IMR-90 (cell line): ENCODE measurements at regions not wholly inside any gene's neighbourhood (a gene's known extent, or its start where the extent isn't known, plus 50 kb on each side); places are given as distances from the start of the nearest gene placed in this dataset.

ENCODE experiments used
- ATAC-seq: fragments of 200-7000 bp; cut with Tn5 transposase; 2 replicates; pipeline ENCODE4 v1.9.1; 2020; ENCODE audit warnings: low read depth, mild to moderate bottlenecking, moderate library complexity
- BruUV-seq: library from RNA; stranded (reverse); fragments of 400-500 nt; replicated peaks from 2 replicates; lab custom pipeline; 2021; lab: Mats Ljungman, UMichigan
- CTCF ChIA-PET: fragments of 300-600 bp; formaldehyde crosslinking; extraction: SDS; loops from one replicate; lab custom pipeline; 2021; ENCODE audit warnings: antibody characterized with exemption; lab: Yijun Ruan, JAX
- POLR2A ChIA-PET: fragments of 300-600 bp; sonication (Branson Sonifier 250); formaldehyde crosslinking; loops from one replicate; lab custom pipeline; 2022; ENCODE audit warnings: antibody characterized with exemption; ENCODE audit not compliant: unreplicated experiment; lab: Charles Lee
- DNase-seq: peaks from one replicate; pipeline ENCODE4 v3.0.0; 2013
- H2AFZ ChIP-seq: replicated peaks from 2 replicates; pipeline ENCODE3; 2013; ENCODE audit warnings: low read length, mild to moderate bottlenecking; ENCODE audit not compliant: poor library complexity
- H2AK5ac ChIP-seq: 2 replicates; pipeline ENCODE4 v1.6.1; 2013; ENCODE audit warnings: low read depth, low read length, inconsistent platforms
- H2AK9ac ChIP-seq: replicated peaks from 2 replicates; pipeline ENCODE3; 2013; ENCODE audit warnings: mild to moderate bottlenecking, low read depth, low read length, moderate library complexity; ENCODE audit not compliant: poor library complexity
- H2BK120ac ChIP-seq: 2 replicates; pipeline ENCODE4 v1.6.1; 2013; ENCODE audit warnings: low read depth, low read length, inconsistent platforms
- H2BK15ac ChIP-seq: 3 replicates; pipeline ENCODE4 v1.6.1; 2013; ENCODE audit warnings: low read depth, low read length, inconsistent platforms
- H2BK20ac ChIP-seq: 2 replicates; pipeline ENCODE4 v1.6.1; 2013; ENCODE audit warnings: low read depth, mild to moderate bottlenecking, inconsistent platforms, low read length, moderate library complexity
- H2BK5ac ChIP-seq: 2 replicates; pipeline ENCODE4 v1.6.1; 2013; ENCODE audit warnings: mild to moderate bottlenecking, low read depth, low read length, inconsistent platforms; ENCODE audit not compliant: poor library complexity, severe bottlenecking
- H3K14ac ChIP-seq: replicated peaks from 2 replicates; pipeline ENCODE4 v1.6.1; 2013; ENCODE audit warnings: low read depth, low read length, inconsistent platforms
- H3K18ac ChIP-seq: 2 replicates; pipeline ENCODE4 v1.6.1; 2013; ENCODE audit warnings: low read depth, low read length, control low read depth
- H3K23ac ChIP-seq: 2 replicates; pipeline ENCODE4 v1.6.1; 2013; ENCODE audit warnings: low read depth, low read length, inconsistent platforms
- H3K27ac ChIP-seq: 2 replicates; pipeline ENCODE4 v1.5.1; 2013; ENCODE audit warnings: mild to moderate bottlenecking, control low read depth, low read length; ENCODE audit not compliant: insufficient read depth
- H3K27me3 ChIP-seq: 2 replicates; pipeline ENCODE4 v1.6.1; 2013; ENCODE audit warnings: low read length; ENCODE audit not compliant: control insufficient read depth, insufficient read depth
- H3K36me3 ChIP-seq: 2 replicates; pipeline ENCODE4 v1.6.1; 2013; ENCODE audit warnings: low read length, mixed read lengths; ENCODE audit not compliant: control insufficient read depth, insufficient read depth
- H3K4ac ChIP-seq: 2 replicates; pipeline ENCODE4 v1.6.1; 2013; ENCODE audit warnings: low read depth, low read length, inconsistent platforms
- H3K4me1 ChIP-seq: 2 replicates; pipeline ENCODE4 v1.6.1; 2013; ENCODE audit warnings: low read length, mixed read lengths; ENCODE audit not compliant: control insufficient read depth, insufficient read depth
- H3K4me2 ChIP-seq: 2 replicates; pipeline ENCODE4 v1.6.1; 2013; ENCODE audit warnings: low read depth, mild to moderate bottlenecking, control low read depth, low read length, moderate library complexity
- H3K4me3 ChIP-seq: 2 replicates; pipeline ENCODE4 v1.5.1; 2013; ENCODE audit warnings: low read depth, mild to moderate bottlenecking, control low read depth, low read length, moderate library complexity; ENCODE audit not compliant: insufficient read depth
- H3K56ac ChIP-seq: 2 replicates; pipeline ENCODE4 v1.6.1; 2013; ENCODE audit warnings: low read length, inconsistent platforms; ENCODE audit not compliant: insufficient read depth; ENCODE audit errors: extremely low read depth
- H3K79me1 ChIP-seq, 2 experiments: 2 replicates each; pipeline ENCODE4 v1.6.1; 2013; ENCODE audit warnings: low read length in 2 of 2, inconsistent platforms in 1 of 2, low read depth in 1 of 2
- H3K9ac ChIP-seq: 2 replicates; pipeline ENCODE4 v1.6.1; 2013; ENCODE audit warnings: low read depth, low read length, control low read depth
- H3K9me1 ChIP-seq: 2 replicates; pipeline ENCODE4 v1.6.1; 2013; ENCODE audit warnings: low read length, inconsistent platforms; ENCODE audit not compliant: insufficient read depth
- H3K9me3 ChIP-seq: 2 replicates; pipeline ENCODE4 v1.6.1; 2013; ENCODE audit warnings: low read length; ENCODE audit not compliant: control insufficient read depth, insufficient read depth
- H4K20me1 ChIP-seq: 2 replicates; pipeline ENCODE4 v1.6.1; 2013; ENCODE audit warnings: low read length, inconsistent platforms; ENCODE audit not compliant: insufficient read depth
- H4K5ac ChIP-seq: 2 replicates; pipeline ENCODE4 v1.6.1; 2013; ENCODE audit warnings: mild to moderate bottlenecking, low read depth, low read length, control low read depth
- H4K8ac ChIP-seq, 2 experiments: 2 replicates each; pipeline ENCODE4 v1.6.1; 2013; ENCODE audit warnings: low read depth in 2 of 2, low read length in 2 of 2, control low read depth in 1 of 2, inconsistent platforms in 1 of 2
- H4K91ac ChIP-seq: 2 replicates; pipeline ENCODE4 v1.6.1; 2013; ENCODE audit warnings: low read depth, low read length, inconsistent platforms; ENCODE audit not compliant: insufficient read depth
- BHLHE40 ChIP-seq: fragments of 150-350 bp; IDR thresholded peaks from 2 replicates; pipeline ENCODE4 v1.6.1; 2016; ENCODE audit warnings: mild to moderate bottlenecking, low read depth, low read length
- CTCF ChIP-seq: conservative IDR thresholded peaks from 2 replicates; pipeline ENCODE4 v1.5.1; 2012; ENCODE audit warnings: mild to moderate bottlenecking, low read depth, low read length, improper control_type of control experiment
- MXI1 ChIP-seq: IDR thresholded peaks from 2 replicates; pipeline ENCODE4 v1.6.1; 2012; ENCODE audit warnings: low read depth, mild to moderate bottlenecking, low read length, moderate library complexity, borderline replicate concordance
- RAD21 ChIP-seq: IDR thresholded peaks from 2 replicates; pipeline ENCODE4 v1.6.1; 2012; ENCODE audit warnings: low read length, improper control_type of control experiment
- RFX5 ChIP-seq: IDR thresholded peaks from 2 replicates; pipeline ENCODE4 v1.8.0; 2012; ENCODE audit warnings: low read depth, mild to moderate bottlenecking, low read length, moderate library complexity
- SMC3 ChIP-seq: fragments of 150-350 bp; IDR thresholded peaks from 2 replicates; pipeline ENCODE4 v1.6.1; 2016; ENCODE audit warnings: low read depth, mild to moderate bottlenecking, antibody characterized with exemption, low read length, moderate library complexity
- USF2 ChIP-seq: fragments of 150-350 bp; IDR thresholded peaks from 2 replicates; pipeline ENCODE4 v1.6.1; 2017; ENCODE audit warnings: mild to moderate bottlenecking, antibody characterized with exemption, low read length, low read depth
- WGBS, 2 experiments: methylation state at CpG; one replicate each; pipeline versions ENCODE4 v1.1.5 to v1.1.7; 2013; ENCODE audit warnings: missing lambda C conversion rate in 2 of 2; ENCODE audit not compliant: insufficient read length in 1 of 2; ENCODE audit errors: extremely low coverage in 2 of 2; 5-methylcytosine and 5-hydroxymethylcytosine counted together
- dilution Hi-C: fragments of 300-500 bp; cut with HindIII; formaldehyde crosslinking; loops from one replicate; pipeline ENCODE4 v1.14.3; 2018; ENCODE audit warnings: low sequenced_read_pairs; ENCODE audit not compliant: unreplicated experiment
- in situ Hi-C: fragments of 300-500 bp; cut with MboI; formaldehyde crosslinking; loops from 3 replicates; pipeline ENCODE4 v1.14.3; 2019; ENCODE audit warnings: low sequenced_read_pairs, inconsistent platforms, mixed read lengths
- intact Hi-C: fragments of 100-400 bp; cut with micrococcal nuclease; formaldehyde crosslinking; loops from 2 replicates; pipeline ENCODE4 v1.10.0; 2022

GRCh38 chr15:77749998-77750540 lies 117.4 kb upstream of the LINGO1 start:
- POLR2A ChIA-PET: no interaction called here
- H2AK9ac ChIP-seq: no peak overlapping the region

More at GRCh38 chr15:77749998-77750540, 117.4 kb upstream of the LINGO1 start:
- no peak overlapping the region for H4K5ac ChIP-seq
- BruUV-seq: no TSS peak
- H3K36me3 ChIP-seq: no peaks in the 10 kb centered on the region
- no peak overlapping the region for H3K18ac ChIP-seq
- no peak overlapping the region for H3K4me2 ChIP-seq
- 87% methylated on average over 3 of the region's 15 CpGs; no CpG with 5 or more reads in 1 of the 2 experiments for WGBS, 2 experiments
- no peak overlapping the region for H3K4ac ChIP-seq
- no peak overlapping the region for H2BK5ac ChIP-seq
- no peak overlapping the region for H2BK15ac ChIP-seq
- dilution Hi-C loops (no loop called here), intact Hi-C loops (no loop called here), in situ Hi-C loops (no loop called here)
- no peak overlapping the region for H2BK120ac ChIP-seq
- no peak overlapping the region for H3K23ac ChIP-seq
- no peak overlapping the region for H2AK5ac ChIP-seq
- DNase-seq (no peak), ATAC-seq (no peak)
- no peak overlapping the region for H2BK20ac ChIP-seq
- 0 out of 2 replicates have a peak, but pooled peaks cover 10% of the 10 kb centered on the region for H4K20me1 ChIP-seq
- H3K4me3 ChIP-seq: no peak overlapping the region
- H3K9me1 ChIP-seq: no peaks in the 10 kb centered on the region
- H4K8ac ChIP-seq: no peak overlapping the region
- H3K14ac ChIP-seq: no peak overlapping the region
- H3K79me1 ChIP-seq: no peaks in the 10 kb centered on the region
- no peak overlapping the region for H3K9ac ChIP-seq
- no peak overlapping the region for H3K27ac ChIP-seq
- TF ChIP-seq RFX5 (no peak), MXI1 (no peak), RAD21 (no peak), CTCF (no peak), USF2 (no peak), BHLHE40 (no peak), SMC3 (no peak)
- H3K9me3 ChIP-seq: no peaks in the 10 kb centered on the region
- H3K56ac ChIP-seq: no peak overlapping the region
- CTCF ChIA-PET: no interaction called here
- H2AFZ ChIP-seq: no peak overlapping the region
- no peak overlapping the region for H4K91ac ChIP-seq
- H3K27me3 ChIP-seq: peaks cover 8% of the 10 kb centered on the region; the same call in 1 of the 2 replicates
- no peaks in the 10 kb centered on the region for H3K4me1 ChIP-seq
